Type B pancreatic cell (in vitro differentiated cells): ENCODE measurements at regions not wholly inside any gene's neighbourhood (a gene's known extent, or its start where the extent isn't known, plus 50 kb on each side); places are given as distances from the start of the nearest gene placed in this dataset.

ENCODE experiments used
- DNase-seq: peaks from one replicate; pipeline ENCODE4 v3.0.0; 2021; ENCODE audit warnings: mixed read lengths; ENCODE audit not compliant: unreplicated experiment; ENCODE audit errors: extremely low spot score
- H3K27ac Mint-ChIP-seq: 2 replicates; pipeline ENCODE4 v1.8.0; 2021; ENCODE audit warnings: mild to moderate bottlenecking, mixed read lengths
- H3K27me3 Mint-ChIP-seq: 2 replicates; pipeline ENCODE4 v1.8.0; 2021; ENCODE audit warnings: mixed read lengths
- H3K36me3 Mint-ChIP-seq: 2 replicates; pipeline ENCODE4 v1.8.0; 2021; ENCODE audit warnings: mixed read lengths
- H3K4me1 Mint-ChIP-seq: one replicate; pipeline ENCODE4 v1.8.0; 2021; ENCODE audit warnings: mixed read lengths; ENCODE audit not compliant: unreplicated experiment
- H3K4me3 Mint-ChIP-seq: 2 replicates; pipeline ENCODE4 v1.8.0; 2021; ENCODE audit warnings: mild to moderate bottlenecking, mixed read lengths
- H3K9me3 Mint-ChIP-seq: 2 replicates; pipeline ENCODE4 v1.8.0; 2021; ENCODE audit warnings: mixed read lengths
- TF ChIP-seq, protein P1 (sequence below): fragments of 200-600 bp; sonication (generic); conservative IDR thresholded peaks from 2 replicates; pipeline ENCODE4 v1.5.0; 2021; ENCODE audit warnings: antibody characterized with exemption, mild to moderate bottlenecking

GRCh38 chr9:7226007-7226640 lies 468.4 kb downstream of the KDM4C start:
- DNase-seq, result no peak
- peaks cover 64% of the 10 kb centered on the region for H3K27me3 Mint-ChIP-seq
- peaks cover 5% of the 10 kb centered on the region for H3K4me1 Mint-ChIP-seq
- TF ChIP-seq, protein P1, sequence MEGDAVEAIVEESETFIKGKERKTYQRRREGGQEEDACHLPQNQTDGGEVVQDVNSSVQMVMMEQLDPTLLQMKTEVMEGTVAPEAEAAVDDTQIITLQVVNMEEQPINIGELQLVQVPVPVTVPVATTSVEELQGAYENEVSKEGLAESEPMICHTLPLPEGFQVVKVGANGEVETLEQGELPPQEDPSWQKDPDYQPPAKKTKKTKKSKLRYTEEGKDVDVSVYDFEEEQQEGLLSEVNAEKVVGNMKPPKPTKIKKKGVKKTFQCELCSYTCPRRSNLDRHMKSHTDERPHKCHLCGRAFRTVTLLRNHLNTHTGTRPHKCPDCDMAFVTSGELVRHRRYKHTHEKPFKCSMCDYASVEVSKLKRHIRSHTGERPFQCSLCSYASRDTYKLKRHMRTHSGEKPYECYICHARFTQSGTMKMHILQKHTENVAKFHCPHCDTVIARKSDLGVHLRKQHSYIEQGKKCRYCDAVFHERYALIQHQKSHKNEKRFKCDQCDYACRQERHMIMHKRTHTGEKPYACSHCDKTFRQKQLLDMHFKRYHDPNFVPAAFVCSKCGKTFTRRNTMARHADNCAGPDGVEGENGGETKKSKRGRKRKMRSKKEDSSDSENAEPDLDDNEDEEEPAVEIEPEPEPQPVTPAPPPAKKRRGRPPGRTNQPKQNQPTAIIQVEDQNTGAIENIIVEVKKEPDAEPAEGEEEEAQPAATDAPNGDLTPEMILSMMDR, result no peak
- H3K36me3 Mint-ChIP-seq, result no peaks in the 10 kb centered on the region
- H3K4me3 Mint-ChIP-seq, result no peak overlapping the region
- no peak overlapping the region for H3K27ac Mint-ChIP-seq
- no peaks in the 10 kb centered on the region for H3K9me3 Mint-ChIP-seq
